NCI-H82 treated with DMSO at 0.1 percent for 48 hours (cell line): ENCODE measurements at regions not wholly inside any gene's neighbourhood (a gene's known extent, or its start where the extent isn't known, plus 50 kb on each side); places are given as distances from the start of the nearest gene placed in this dataset.

Experiments
- DNase-seq: peaks from one replicate; lab custom pipeline; 2025; ENCODE audit not compliant: unreplicated experiment; lab: John Stamatoyannopoulos, UW

DNA sequence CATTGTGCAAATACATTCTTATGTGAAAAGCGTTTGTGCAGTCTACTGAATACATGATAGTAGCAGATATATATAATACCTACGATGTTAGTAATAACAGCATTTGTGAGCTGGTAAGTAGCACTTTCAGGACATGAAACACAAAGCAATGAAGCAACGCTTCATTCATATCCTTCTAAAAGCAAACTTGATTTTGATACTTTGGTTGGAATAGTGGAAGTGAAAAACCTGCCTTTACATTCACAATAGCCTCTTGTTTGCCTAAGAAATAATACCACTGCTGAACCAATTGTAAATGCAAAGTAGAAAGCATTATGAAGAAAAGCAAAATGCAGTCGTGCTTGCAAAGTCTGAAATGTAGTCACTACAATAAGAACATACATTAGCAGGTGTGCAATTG, 926.3 kb downstream of the FSTL5 start:
- no peak for DNase-seq

GRCh38 chr4:161225327-161225726, 938.5 kb downstream of the FSTL5 start:
- DNase-seq: no peak

DNA sequence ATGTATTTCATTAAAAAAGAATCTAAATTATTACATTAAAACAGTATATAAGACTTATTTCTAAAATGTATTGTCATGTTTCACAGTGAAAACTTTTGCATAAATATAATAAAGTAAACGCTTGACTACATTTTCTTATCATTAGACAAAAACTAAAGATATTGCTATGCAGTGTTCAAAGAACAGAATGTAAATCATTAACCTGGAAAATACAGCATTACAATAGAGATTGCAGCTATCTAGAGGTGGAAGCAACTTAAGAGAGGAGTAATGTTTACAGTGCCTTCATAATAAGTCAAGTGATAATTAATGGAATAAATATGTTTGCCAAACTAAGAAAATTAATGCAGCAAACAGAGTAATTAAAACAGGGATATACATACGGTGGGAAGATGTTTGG, 940.9 kb downstream of the FSTL5 start:
- DNase-seq: no peak

DNA sequence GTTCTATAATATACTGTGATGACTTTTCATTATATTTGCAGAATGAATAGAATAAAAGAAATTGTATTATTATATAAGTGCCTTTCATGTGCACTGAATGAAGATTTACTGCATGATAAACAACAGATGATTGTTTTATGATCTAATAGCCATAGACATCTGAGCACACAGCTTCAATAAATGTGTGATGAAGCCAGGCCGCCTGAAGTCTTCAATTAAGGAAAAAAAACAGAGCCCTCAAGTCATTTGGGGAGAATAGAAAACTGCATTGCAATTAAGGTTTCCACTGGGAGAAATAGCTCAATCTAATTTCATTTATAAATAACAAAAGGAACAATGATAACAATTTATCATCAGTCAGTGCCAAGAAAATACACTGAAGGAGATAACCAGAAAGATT, 955.2 kb downstream of the FSTL5 start:
- no peak for DNase-seq

DNA sequence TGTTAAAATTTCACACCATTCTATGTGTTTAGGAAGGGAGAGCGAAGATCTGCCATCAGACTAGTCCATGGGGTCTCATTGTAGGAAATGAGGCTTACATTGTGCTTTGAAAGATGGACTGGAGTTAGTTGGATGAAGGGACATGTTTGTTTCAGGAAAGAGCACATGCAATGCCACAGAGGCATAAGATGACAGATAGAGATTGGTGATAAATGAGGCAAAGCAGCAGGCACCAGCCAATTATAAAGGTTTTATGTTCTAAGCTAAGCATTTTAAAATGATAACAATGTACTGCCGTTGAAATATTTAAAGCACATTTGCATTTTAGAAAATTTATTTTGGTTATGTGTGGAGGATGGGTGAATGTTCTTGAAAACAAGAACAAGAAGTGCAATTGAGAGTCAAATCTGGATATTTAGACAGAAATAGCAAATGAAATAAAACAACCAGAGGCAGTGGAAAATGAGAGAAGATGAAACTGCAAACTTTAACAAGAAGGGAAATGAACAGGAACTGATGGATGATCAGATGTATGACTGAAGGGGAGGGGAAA, 957.2 kb downstream of the FSTL5 start:
- no peak for DNase-seq

- no peak for DNase-seq
These were observed 959.9 kb downstream of the FSTL5 start for GRCh38 chr4:161203865-161204264.

- DNase-seq: no peak
These were observed 965.9 kb downstream of the FSTL5 start for GRCh38 chr4:161197912-161198311.

GRCh38 chr4:161197474-161197873, 966.3 kb downstream of the FSTL5 start:
- no peak for DNase-seq

DNA sequence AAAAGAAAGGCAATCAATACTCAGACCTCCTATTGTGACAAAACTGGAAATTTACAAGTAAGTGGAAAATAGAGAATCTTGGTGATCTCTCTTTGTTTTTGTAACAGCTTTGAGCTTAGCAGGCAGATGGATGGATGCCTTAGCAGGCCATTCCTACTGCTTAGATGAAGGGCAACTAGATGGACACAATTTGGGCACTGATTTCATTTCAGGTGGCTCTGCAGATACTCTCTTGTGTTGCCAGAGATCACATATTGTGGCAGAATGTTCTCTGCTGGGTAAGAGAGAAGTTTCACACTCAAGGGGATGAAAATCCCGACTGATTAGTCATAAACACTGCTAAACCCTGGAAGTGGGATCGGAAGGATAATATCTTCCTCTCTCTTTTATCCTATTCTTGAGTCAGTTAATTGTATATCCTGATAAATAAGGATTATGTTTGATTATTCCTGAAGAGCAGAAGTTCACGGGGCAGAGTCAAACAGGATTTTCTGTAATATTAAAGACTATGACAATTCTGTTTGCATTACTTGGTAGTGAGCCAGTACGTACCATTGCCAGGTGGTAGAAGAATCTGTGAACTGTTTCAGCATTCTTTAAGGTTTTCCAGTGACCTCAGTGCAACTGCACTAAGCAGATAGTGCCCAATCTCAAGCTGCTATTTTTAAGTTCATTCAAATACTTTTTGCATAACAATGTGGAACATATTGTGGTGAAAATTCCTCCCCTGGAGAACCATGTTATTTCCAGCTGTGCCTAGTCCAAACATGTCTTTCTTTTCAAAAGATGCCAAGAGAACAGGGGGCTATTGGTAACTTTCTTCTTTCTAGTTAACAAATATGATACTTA, 974.3 kb downstream of the FSTL5 start:
- DNase-seq: no peak

- DNase-seq: no peak
These were observed 975.2 kb downstream of the FSTL5 start for GRCh38 chr4:161188578-161188977.

DNA sequence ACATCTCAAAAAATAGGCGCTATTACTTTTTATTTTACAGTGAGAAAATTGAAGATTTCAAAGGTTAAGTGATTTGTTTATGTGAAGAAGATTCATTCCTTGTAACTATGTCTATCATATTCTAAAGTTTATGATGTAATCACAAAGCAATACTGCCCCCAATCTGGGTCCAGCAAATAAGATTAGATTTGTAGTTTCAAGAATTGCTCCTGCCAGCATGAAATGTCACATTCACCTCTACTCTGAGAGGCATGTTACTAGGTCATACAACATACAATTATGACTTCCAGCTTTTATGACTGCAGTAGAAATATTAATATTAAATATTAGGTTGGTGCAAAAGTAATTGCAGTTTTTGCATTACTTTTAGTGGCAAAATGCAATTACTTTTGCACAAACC, 976.2 kb downstream of the FSTL5 start:
- no peak for DNase-seq

DNA sequence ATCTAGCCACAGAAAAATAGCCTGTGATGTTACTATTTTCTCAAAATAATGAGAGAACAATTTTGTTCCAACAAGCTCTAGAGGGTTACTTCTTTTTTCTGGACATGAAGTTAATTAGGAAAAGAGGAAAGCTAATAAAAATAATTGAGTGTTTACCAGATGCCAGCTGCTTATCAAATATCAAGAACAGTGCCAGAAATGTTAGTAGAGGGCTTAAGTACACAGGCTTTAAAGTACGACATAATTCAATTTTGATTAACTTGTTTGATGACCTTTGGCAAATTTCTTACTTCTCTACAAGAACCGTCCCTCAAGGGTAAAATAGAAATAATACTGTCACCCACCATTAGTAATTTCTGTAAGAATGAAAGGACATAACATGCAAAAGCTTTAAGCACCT, 977.0 kb downstream of the FSTL5 start:
- no peak for DNase-seq

- no peak for DNase-seq
These were observed 977.8 kb downstream of the FSTL5 start for GRCh38 chr4:161186012-161186411.

GRCh38 chr4:161183729-161184128, 980.1 kb downstream of the FSTL5 start:
- DNase-seq: no peak

DNA sequence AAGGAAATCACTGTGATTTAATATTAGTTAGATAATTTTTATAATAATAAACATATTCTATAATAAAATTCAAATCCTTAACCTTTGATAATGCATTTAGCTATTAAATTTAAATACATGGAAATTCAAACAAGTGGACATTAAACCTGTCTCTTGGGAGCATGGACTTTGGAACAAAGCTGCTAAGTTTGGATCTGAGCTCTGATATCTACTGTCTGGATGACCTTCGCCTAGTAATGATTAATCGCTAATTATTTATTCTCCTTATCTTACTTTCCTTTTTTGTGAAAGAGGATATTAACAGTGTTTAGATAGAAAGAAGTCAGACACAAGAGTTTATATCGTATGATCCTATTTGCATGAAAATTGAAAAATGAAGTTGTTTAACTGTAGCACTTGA, 980.9 kb downstream of the FSTL5 start:
- no peak for DNase-seq

DNA sequence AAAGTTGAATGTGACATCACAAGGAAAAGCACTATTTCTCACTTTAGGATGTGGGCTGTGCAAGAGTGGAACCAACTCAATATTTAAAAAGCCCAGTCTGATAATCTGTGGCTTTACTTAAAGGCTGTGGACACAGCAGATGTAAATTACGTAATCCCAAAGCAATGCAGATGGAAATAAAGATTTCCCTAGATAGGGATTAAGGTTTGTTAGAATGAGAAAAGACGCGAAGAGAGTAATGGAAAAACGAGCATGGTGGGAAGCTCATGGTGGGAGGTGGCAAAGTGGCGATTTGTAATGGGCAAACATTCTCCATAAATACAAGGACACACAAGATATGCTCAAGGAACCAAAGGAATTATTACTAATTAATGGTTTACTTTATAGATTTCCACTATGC, 985.5 kb downstream of the FSTL5 start:
- no peak for DNase-seq

DNA sequence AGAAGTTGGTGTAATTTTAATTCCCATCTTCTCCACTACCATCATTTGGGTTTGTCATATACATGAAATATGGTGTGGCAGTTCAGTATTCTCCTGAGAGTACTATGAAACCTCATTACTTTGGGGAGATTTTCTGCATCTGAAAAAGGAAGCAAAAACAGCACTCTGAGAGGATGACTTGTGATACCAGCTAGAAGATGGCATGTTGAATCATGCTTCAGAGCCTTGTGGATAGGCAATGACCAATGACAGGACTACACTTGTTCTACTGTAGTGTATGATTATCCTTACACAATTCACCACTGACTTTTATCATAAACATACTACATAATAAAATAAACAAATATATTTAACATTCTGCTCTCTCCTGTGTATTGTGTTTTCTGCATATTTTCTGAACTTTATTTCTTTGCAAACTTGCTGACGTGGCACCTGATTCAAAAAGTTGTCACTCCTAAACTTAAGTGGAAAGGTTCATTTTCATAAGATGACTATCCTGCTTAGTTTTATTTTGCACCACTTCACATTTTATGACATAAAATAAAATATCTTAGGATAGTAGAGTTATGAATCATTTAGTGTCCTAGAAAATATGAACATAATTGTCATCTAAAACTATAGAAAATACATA, 991.3 kb downstream of the FSTL5 start:
- DNase-seq: no peak

DNA sequence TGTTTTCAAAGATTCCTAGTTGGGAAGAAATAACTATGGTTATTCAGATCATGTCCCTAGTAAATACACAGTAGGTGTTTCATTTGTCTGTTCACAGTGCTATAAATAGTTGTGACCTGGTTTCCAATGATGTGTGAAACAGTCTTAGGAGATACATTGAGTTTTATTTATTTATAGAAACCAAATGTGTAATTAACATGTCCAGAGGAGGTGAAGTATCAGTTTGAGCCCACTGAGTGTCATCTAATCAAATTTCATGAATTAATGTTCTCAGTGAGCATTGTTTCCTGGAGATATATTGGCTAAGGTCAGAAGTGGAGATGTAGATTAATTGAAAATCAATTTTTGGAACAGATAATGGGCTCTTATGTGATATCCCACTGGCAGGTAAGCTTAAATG, 996.3 kb downstream of the FSTL5 start:
- DNase-seq: no peak

- no peak for DNase-seq
These were observed 1003.1 kb downstream of the FSTL5 start for GRCh38 chr4:161160718-161161117.

DNA sequence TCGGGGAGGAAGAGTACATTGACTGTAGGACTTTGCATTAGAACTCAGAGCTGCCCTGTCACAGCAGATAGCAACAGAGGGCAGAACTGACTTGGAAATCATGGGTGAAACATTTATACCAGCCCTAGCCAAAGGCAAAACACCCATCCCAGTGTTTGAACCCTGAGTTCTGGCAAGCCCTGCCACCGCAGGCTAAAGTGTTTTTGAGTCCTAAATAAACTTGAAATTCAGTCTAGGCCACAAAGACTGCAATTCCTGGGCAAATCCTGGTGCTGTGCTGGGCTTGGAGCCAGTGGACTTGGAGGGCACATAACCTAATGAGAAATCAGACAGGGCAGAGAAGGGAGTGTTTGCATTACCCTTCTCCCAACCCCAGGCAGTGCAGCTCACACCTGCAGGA, 1015.7 kb downstream of the FSTL5 start:
- DNase-seq: no peak

GRCh38 chr4:161143375-161143774, 1020.4 kb downstream of the FSTL5 start:
- no peak for DNase-seq

DNA sequence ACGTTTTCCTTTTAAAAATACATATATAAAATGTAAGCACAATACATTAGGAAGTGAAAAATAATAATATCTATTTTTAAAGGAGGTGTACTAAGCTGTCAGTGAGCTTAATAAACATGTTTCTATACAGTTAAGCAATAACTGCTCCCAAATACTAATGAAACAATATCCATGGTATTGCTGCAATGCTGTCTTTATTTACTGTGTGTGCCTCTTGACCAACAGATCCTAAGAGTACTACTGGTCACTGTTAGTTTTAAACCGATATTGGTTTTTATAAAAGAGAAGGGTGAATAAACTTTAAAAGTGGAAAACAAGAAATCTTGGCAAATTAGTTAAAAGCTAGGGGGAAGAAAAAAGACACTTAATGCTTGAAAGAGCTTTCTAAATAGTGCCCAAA, 1029.0 kb downstream of the FSTL5 start:
- DNase-seq: no peak
